ENCODE measurements at regions not wholly inside any gene's neighbourhood (a gene's known extent, or its start where the extent isn't known, plus 50 kb on each side); places are given as distances from the start of the nearest gene placed in this dataset.
"Not testable (repeated sequence)": the region's sequence is repeated elsewhere in the genome, so short reads cannot be mapped to it uniquely, and the experiment has no call there.

- no peak for FAIRE-seq
- no peak for DNase-seq (ENCODE audit: insufficient read length, low spot score)
- no peak for TF ChIP-seq PAX5 (IDR thresholded peaks at IDR 0.05; ENCODE audit: insufficient read depth, low read length, severe bottlenecking)
- no peak for TF ChIP-seq TAF1 (IDR thresholded peaks at IDR 0.05; ENCODE audit: low read depth, low read length)
- TF ChIP-seq SPI1 (IDR thresholded peaks at IDR 0.05; ENCODE audit: low read depth, low read length), result no peak
- no peak for TF ChIP-seq POLR2AphosphoS5 (IDR thresholded peaks at IDR 0.05; ENCODE audit: low read depth, low read length)
- no peak for TF ChIP-seq POU2F2 (IDR thresholded peaks at IDR 0.05; ENCODE audit: low read depth, low read length)
- TF ChIP-seq POLR2A (IDR thresholded peaks at IDR 0.05; ENCODE audit: low read depth, low read length), result no peak
Measured at GRCh38 chr4:149218672-149219071, 597.0 kb downstream of the IQCM start.

GRCh38 chr4:149214301-149214700 lies 601.3 kb downstream of the IQCM start:
- FAIRE-seq (no peak), DNase-seq (ENCODE audit: insufficient read length, low spot score) (no peak)
- no peak for TF ChIP-seq PAX5 (IDR thresholded peaks at IDR 0.05; ENCODE audit: insufficient read depth, low read length, severe bottlenecking)
- TF ChIP-seq SPI1 (IDR thresholded peaks at IDR 0.05; ENCODE audit: low read depth, low read length), result no peak
- TF ChIP-seq POU2F2 (IDR thresholded peaks at IDR 0.05; ENCODE audit: low read depth, low read length), result no peak
- TF ChIP-seq TAF1 (IDR thresholded peaks at IDR 0.05; ENCODE audit: low read depth, low read length), result no peak
- no peak for TF ChIP-seq POLR2AphosphoS5 (IDR thresholded peaks at IDR 0.05; ENCODE audit: low read depth, low read length)
- TF ChIP-seq POLR2A (IDR thresholded peaks at IDR 0.05; ENCODE audit: low read depth, low read length), result no peak

- no peak for FAIRE-seq
- no peak for TF ChIP-seq POU2F2 (IDR thresholded peaks at IDR 0.05; ENCODE audit: low read depth, low read length)
- TF ChIP-seq PAX5 (IDR thresholded peaks at IDR 0.05; ENCODE audit: insufficient read depth, low read length, severe bottlenecking), result no peak
- TF ChIP-seq POLR2AphosphoS5 (IDR thresholded peaks at IDR 0.05; ENCODE audit: low read depth, low read length), result no peak
- TF ChIP-seq SPI1 (IDR thresholded peaks at IDR 0.05; ENCODE audit: low read depth, low read length), result no peak
- TF ChIP-seq TAF1 (IDR thresholded peaks at IDR 0.05; ENCODE audit: low read depth, low read length), result no peak
- no peak for TF ChIP-seq POLR2A (IDR thresholded peaks at IDR 0.05; ENCODE audit: low read depth, low read length)
Measured at GRCh38 chr4:149211876-149212275, 603.8 kb downstream of the IQCM start.

GRCh38 chr4:149203256-149204001 lies 612.2 kb downstream of the IQCM start:
- FAIRE-seq, result no peak
- DNase-seq (ENCODE audit: insufficient read length, low spot score), result no peak
- no peak for TF ChIP-seq POLR2AphosphoS5 (IDR thresholded peaks at IDR 0.05; ENCODE audit: low read depth, low read length)
- no peak for TF ChIP-seq POU2F2 (IDR thresholded peaks at IDR 0.05; ENCODE audit: low read depth, low read length)
- no peak for TF ChIP-seq TAF1 (IDR thresholded peaks at IDR 0.05; ENCODE audit: low read depth, low read length)
- TF ChIP-seq SPI1 (IDR thresholded peaks at IDR 0.05; ENCODE audit: low read depth, low read length), result no peak
- TF ChIP-seq PAX5 (IDR thresholded peaks at IDR 0.05; ENCODE audit: insufficient read depth, low read length, severe bottlenecking), result no peak
- no peak for TF ChIP-seq POLR2A (IDR thresholded peaks at IDR 0.05; ENCODE audit: low read depth, low read length)

More at GRCh38 chr4:149211876-149212275, 603.8 kb downstream of the IQCM start:
- DNase-seq (ENCODE audit: insufficient read length, low spot score), result no peak

- FAIRE-seq (no peak), DNase-seq (ENCODE audit: insufficient read length, low spot score) (no peak)
- TF ChIP-seq POLR2A (IDR thresholded peaks at IDR 0.05; ENCODE audit: low read depth, low read length), result no peak
Measured at GRCh38 chr4:149202117-149202516, 613.5 kb downstream of the IQCM start.

- no peak for TF ChIP-seq POU2F2 (IDR thresholded peaks at IDR 0.05; ENCODE audit: low read depth, low read length)
- no peak for TF ChIP-seq PAX5 (IDR thresholded peaks at IDR 0.05; ENCODE audit: insufficient read depth, low read length, severe bottlenecking)
- no peak for TF ChIP-seq POLR2A (IDR thresholded peaks at IDR 0.05; ENCODE audit: low read depth, low read length)
- TF ChIP-seq TAF1 (IDR thresholded peaks at IDR 0.05; ENCODE audit: low read depth, low read length), result no peak
- TF ChIP-seq POLR2AphosphoS5 (IDR thresholded peaks at IDR 0.05; ENCODE audit: low read depth, low read length), result no peak
- TF ChIP-seq SPI1 (IDR thresholded peaks at IDR 0.05; ENCODE audit: low read depth, low read length), result no peak
- FAIRE-seq (no peak), DNase-seq (ENCODE audit: insufficient read length, low spot score) (no peak)
Measured at GRCh38 chr4:149199594-149199993, 616.0 kb downstream of the IQCM start.

GRCh38 chr4:149194061-149194460 lies 621.6 kb downstream of the IQCM start:
- DNase-seq (ENCODE audit: insufficient read length, low spot score) (no peak), FAIRE-seq (no peak)
- TF ChIP-seq SPI1 (IDR thresholded peaks at IDR 0.05; ENCODE audit: low read depth, low read length) (no peak), POLR2AphosphoS5 (IDR thresholded peaks at IDR 0.05; ENCODE audit: low read depth, low read length) (no peak), POU2F2 (IDR thresholded peaks at IDR 0.05; ENCODE audit: low read depth, low read length) (no peak), POLR2A (IDR thresholded peaks at IDR 0.05; ENCODE audit: low read depth, low read length) (no peak), TAF1 (IDR thresholded peaks at IDR 0.05; ENCODE audit: low read depth, low read length) (no peak), PAX5 (IDR thresholded peaks at IDR 0.05; ENCODE audit: insufficient read depth, low read length, severe bottlenecking) (no peak)

- TF ChIP-seq PAX5 (IDR thresholded peaks at IDR 0.05; ENCODE audit: insufficient read depth, low read length, severe bottlenecking) (no peak), POU2F2 (IDR thresholded peaks at IDR 0.05; ENCODE audit: low read depth, low read length) (no peak), TAF1 (IDR thresholded peaks at IDR 0.05; ENCODE audit: low read depth, low read length) (no peak), POLR2AphosphoS5 (IDR thresholded peaks at IDR 0.05; ENCODE audit: low read depth, low read length) (no peak), POLR2A (IDR thresholded peaks at IDR 0.05; ENCODE audit: low read depth, low read length) (no peak), SPI1 (IDR thresholded peaks at IDR 0.05; ENCODE audit: low read depth, low read length) (no peak)
- no peak for FAIRE-seq
- no peak for DNase-seq (ENCODE audit: insufficient read length, low spot score)
Measured at GRCh38 chr4:149187726-149188125, 627.9 kb downstream of the IQCM start.

- no peak for DNase-seq (ENCODE audit: insufficient read length, low spot score)
- TF ChIP-seq POLR2AphosphoS5 (IDR thresholded peaks at IDR 0.05; ENCODE audit: low read depth, low read length) (no peak), TAF1 (IDR thresholded peaks at IDR 0.05; ENCODE audit: low read depth, low read length) (no peak), POLR2A (IDR thresholded peaks at IDR 0.05; ENCODE audit: low read depth, low read length) (no peak), PAX5 (IDR thresholded peaks at IDR 0.05; ENCODE audit: insufficient read depth, low read length, severe bottlenecking) (no peak), POU2F2 (IDR thresholded peaks at IDR 0.05; ENCODE audit: low read depth, low read length) (no peak), SPI1 (IDR thresholded peaks at IDR 0.05; ENCODE audit: low read depth, low read length) (no peak)
Measured at GRCh38 chr4:149183638-149184037, 632.0 kb downstream of the IQCM start.

GRCh38 chr4:149181459-149181858 lies 634.2 kb downstream of the IQCM start:
- FAIRE-seq; DNase-seq (ENCODE audit: insufficient read length, low spot score): not testable (repeated sequence)

More at GRCh38 chr4:149183638-149184037, 632.0 kb downstream of the IQCM start:
- no peak for FAIRE-seq
